Suprapubic skin (tissue), 4 donors: ENCODE measurements at regions not wholly inside any gene's neighbourhood (a gene's known extent, or its start where the extent isn't known, plus 50 kb on each side); places are given as distances from the start of the nearest gene placed in this dataset.

Experiments used
- CTCF ChIP-seq, 2 donors: fragments of 200-600 bp in 1 of 2; fragments of 450-650 bp in 1 of 2; sonication (generic) in 1 of 2; IDR thresholded peaks; one replicate each; pipeline ENCODE4 v1.5.1; 2016 to 2019; ENCODE audit warnings: antibody characterized with exemption in 2 of 2, mild to moderate bottlenecking in 1 of 2, moderate library complexity in 1 of 2
- EP300 ChIP-seq: sonication (generic); formaldehyde crosslinking; IDR thresholded peaks from one replicate; pipeline ENCODE4 v1.6.1; 2017; ENCODE audit warnings: antibody characterized with exemption
- POLR2A ChIP-seq, 2 donors: fragments of 450-650 bp; IDR thresholded peaks; one replicate each; pipeline ENCODE4 v1.6.1; 2017; ENCODE audit warnings: antibody characterized with exemption in 2 of 2, mild to moderate bottlenecking in 2 of 2, moderate library complexity in 2 of 2
- POLR2AphosphoS5 ChIP-seq, 3 donors: sonication (generic); formaldehyde crosslinking; IDR thresholded peaks; one replicate each; pipeline ENCODE4 v1.6.1; 2017; ENCODE audit warnings: antibody characterized with exemption in 3 of 3

GRCh38 chr13:73610799-73611592 lies 523.2 kb downstream of the KLF12 start:
- no peak for TF ChIP-seq CTCF (IDR thresholded peaks at IDR 0.05)
- TF ChIP-seq POLR2AphosphoS5 (IDR thresholded peaks at IDR 0.05) = no peak
- TF ChIP-seq EP300 = no peak
- no peak for TF ChIP-seq POLR2A (IDR thresholded peaks at IDR 0.05)
